ENCODE measurements at regions not wholly inside any gene's neighbourhood (a gene's known extent, or its start where the extent isn't known, plus 50 kb on each side); places are given as distances from the start of the nearest gene placed in this dataset.

GRCh38 chr14:87824266-87824665 is 168.7 kb downstream of the GALC start:
- TF ChIP-seq, protein P1, sequence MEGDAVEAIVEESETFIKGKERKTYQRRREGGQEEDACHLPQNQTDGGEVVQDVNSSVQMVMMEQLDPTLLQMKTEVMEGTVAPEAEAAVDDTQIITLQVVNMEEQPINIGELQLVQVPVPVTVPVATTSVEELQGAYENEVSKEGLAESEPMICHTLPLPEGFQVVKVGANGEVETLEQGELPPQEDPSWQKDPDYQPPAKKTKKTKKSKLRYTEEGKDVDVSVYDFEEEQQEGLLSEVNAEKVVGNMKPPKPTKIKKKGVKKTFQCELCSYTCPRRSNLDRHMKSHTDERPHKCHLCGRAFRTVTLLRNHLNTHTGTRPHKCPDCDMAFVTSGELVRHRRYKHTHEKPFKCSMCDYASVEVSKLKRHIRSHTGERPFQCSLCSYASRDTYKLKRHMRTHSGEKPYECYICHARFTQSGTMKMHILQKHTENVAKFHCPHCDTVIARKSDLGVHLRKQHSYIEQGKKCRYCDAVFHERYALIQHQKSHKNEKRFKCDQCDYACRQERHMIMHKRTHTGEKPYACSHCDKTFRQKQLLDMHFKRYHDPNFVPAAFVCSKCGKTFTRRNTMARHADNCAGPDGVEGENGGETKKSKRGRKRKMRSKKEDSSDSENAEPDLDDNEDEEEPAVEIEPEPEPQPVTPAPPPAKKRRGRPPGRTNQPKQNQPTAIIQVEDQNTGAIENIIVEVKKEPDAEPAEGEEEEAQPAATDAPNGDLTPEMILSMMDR (IDR thresholded peaks at IDR 0.05), result no peak
- no peak for TF ChIP-seq POLR2AphosphoS5 (IDR thresholded peaks at IDR 0.05)
